Chondrocyte (in vitro differentiated cells): ENCODE measurements at regions not wholly inside any gene's neighbourhood (a gene's known extent, or its start where the extent isn't known, plus 50 kb on each side); places are given as distances from the start of the nearest gene placed in this dataset.

Source experiments
- DNase-seq: peaks from one replicate; pipeline ENCODE4 v3.0.0; 2021; ENCODE audit warnings: mixed read lengths, low spot score
- H3K27ac Mint-ChIP-seq: one replicate; pipeline ENCODE4 v1.8.0; 2021; ENCODE audit warnings: mild to moderate bottlenecking, moderate library complexity, mixed read lengths; ENCODE audit not compliant: unreplicated experiment
- H3K27me3 Mint-ChIP-seq: 2 replicates; pipeline ENCODE4 v1.8.0; 2021; ENCODE audit warnings: low read depth, mixed read lengths
- H3K36me3 Mint-ChIP-seq: 2 replicates; pipeline ENCODE4 v1.8.0; 2021; ENCODE audit warnings: low read depth, mixed read lengths
- H3K4me1 Mint-ChIP-seq: 2 replicates; pipeline ENCODE4 v1.8.0; 2021; ENCODE audit warnings: low read depth, mild to moderate bottlenecking, mixed read lengths
- H3K4me3 Mint-ChIP-seq: one replicate; pipeline ENCODE4 v1.8.0; 2021; ENCODE audit warnings: mild to moderate bottlenecking, moderate library complexity, mixed read lengths; ENCODE audit not compliant: unreplicated experiment
- H3K9me3 Mint-ChIP-seq: 2 replicates; pipeline ENCODE4 v1.8.0; 2021; ENCODE audit warnings: low read depth, mixed read lengths
- TF ChIP-seq, protein P1 (sequence below): fragments of 200-600 bp; sonication (generic); IDR thresholded peaks from 2 replicates; pipeline ENCODE4 v1.5.0; 2021; ENCODE audit warnings: antibody characterized with exemption, mild to moderate bottlenecking, moderate library complexity

GRCh38 chr2:149906886-149907285 lies 319.3 kb upstream of the MMADHC start:
- TF ChIP-seq, protein P1, sequence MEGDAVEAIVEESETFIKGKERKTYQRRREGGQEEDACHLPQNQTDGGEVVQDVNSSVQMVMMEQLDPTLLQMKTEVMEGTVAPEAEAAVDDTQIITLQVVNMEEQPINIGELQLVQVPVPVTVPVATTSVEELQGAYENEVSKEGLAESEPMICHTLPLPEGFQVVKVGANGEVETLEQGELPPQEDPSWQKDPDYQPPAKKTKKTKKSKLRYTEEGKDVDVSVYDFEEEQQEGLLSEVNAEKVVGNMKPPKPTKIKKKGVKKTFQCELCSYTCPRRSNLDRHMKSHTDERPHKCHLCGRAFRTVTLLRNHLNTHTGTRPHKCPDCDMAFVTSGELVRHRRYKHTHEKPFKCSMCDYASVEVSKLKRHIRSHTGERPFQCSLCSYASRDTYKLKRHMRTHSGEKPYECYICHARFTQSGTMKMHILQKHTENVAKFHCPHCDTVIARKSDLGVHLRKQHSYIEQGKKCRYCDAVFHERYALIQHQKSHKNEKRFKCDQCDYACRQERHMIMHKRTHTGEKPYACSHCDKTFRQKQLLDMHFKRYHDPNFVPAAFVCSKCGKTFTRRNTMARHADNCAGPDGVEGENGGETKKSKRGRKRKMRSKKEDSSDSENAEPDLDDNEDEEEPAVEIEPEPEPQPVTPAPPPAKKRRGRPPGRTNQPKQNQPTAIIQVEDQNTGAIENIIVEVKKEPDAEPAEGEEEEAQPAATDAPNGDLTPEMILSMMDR = no peak
- no peak for DNase-seq
- Mint-ChIP-seq H3K36me3 (no peaks in the 10 kb centered on the region), H3K4me1 (peaks cover 23% of the 10 kb centered on the region), H3K9me3 (no peaks in the 10 kb centered on the region), H3K27me3 (no peaks in the 10 kb centered on the region), H3K4me3 (no peak overlapping the region), H3K27ac (no peak overlapping the region)

- Mint-ChIP-seq H3K36me3 (no peaks in the 10 kb centered on the region), H3K27me3 (no peaks in the 10 kb centered on the region), H3K4me1 (peaks cover 22% of the 10 kb centered on the region)
Measured at GRCh38 chr2:149904352-149905175, 317.0 kb upstream of the MMADHC start.

DNA sequence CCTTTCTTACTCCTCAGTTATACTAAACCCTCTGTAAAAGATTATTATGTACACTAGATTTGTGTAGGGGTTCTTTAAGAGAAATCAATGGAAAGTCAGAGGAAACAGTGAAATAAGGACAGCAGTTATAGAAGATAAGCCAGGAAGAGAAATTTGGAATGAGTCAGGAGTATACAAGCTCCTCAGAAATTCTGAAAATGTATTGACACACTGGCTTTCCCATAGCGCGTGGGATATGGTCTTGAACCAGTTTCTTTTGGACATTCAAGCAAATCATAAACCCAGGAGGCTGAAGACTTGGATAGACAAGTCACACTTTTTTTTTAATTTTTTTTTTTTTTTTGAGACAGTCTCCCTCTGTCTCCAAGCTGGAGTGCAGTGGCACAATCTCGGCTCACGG lies 316.1 kb upstream of the MMADHC start:
- no peak for DNase-seq
- TF ChIP-seq, protein P1 = no peak
- no peaks in the 10 kb centered on the region for H3K9me3 Mint-ChIP-seq
- no peaks in the 10 kb centered on the region for H3K27me3 Mint-ChIP-seq
- no peaks in the 10 kb centered on the region for H3K36me3 Mint-ChIP-seq
- H3K4me1 Mint-ChIP-seq = peaks cover 13% of the 10 kb centered on the region
- no peak overlapping the region for H3K27ac Mint-ChIP-seq
- H3K4me3 Mint-ChIP-seq = no peak overlapping the region

More at GRCh38 chr2:149904352-149905175, 317.0 kb upstream of the MMADHC start:
- no peak overlapping the region for H3K4me3 Mint-ChIP-seq
- DNase-seq = no peak
- no peaks in the 10 kb centered on the region for H3K9me3 Mint-ChIP-seq
- TF ChIP-seq, protein P1 = no peak
- H3K27ac Mint-ChIP-seq = no peak overlapping the region

DNA sequence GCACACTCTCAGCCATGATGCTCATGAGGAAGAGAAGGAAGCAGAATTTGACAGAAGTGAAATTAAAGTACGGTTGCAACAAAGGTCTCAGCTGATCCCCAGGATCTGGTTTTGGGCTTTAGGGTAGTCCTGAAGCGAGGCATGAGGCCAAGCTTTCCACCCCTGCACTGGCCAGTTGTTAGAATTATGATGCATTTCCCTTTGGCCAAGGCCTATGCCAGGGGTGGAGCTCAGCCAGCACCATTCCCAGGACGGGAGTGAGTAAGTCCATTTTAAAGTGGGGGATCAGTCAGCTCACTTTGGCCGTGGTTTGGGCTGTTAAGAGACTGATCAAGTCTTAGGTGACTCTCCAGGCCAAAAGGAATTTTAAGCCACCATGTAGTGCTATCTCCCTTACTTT lies 314.5 kb upstream of the MMADHC start:
- H3K9me3 Mint-ChIP-seq = no peaks in the 10 kb centered on the region
- H3K27me3 Mint-ChIP-seq = no peaks in the 10 kb centered on the region
- H3K4me3 Mint-ChIP-seq = no peak overlapping the region
- H3K4me1 Mint-ChIP-seq = peaks cover 12% of the 10 kb centered on the region
- H3K36me3 Mint-ChIP-seq = no peaks in the 10 kb centered on the region
- TF ChIP-seq, protein P1 = no peak
- DNase-seq = no peak
- no peak overlapping the region for H3K27ac Mint-ChIP-seq

DNA sequence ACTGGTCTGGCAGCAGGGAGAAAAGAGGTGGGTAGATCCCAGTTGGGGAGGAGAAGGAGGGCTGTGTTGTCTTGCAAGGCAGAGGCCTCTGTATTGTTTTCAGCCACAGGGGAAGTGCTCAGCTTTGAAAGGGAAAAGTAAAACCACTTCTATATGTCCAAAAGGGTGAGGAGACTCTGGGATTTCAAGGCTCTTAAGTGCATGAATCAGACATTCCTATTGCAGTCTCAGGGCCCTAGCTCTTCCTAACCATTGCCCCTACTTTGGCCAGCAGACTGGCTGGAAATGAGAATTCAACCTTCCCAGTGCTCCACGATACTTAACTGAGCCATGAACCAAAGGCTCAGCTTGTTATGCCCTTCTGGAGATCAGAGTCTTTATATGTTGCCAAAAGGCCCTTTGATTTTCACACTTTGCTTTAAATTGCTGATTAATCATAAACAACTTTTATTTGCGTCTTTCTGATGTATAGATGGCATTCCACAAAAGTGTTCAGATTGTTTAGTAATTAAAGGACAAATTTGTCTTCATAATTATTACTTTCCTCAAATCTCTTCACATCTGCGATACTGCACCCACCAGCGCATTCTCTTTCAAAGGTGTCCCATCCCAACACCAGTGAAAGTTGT lies 313.8 kb upstream of the MMADHC start:
- Mint-ChIP-seq H3K4me1 (peaks cover 7% of the 10 kb centered on the region), H3K36me3 (no peaks in the 10 kb centered on the region), H3K4me3 (no peak overlapping the region), H3K27me3 (no peaks in the 10 kb centered on the region), H3K27ac (no peak overlapping the region), H3K9me3 (no peaks in the 10 kb centered on the region)
- TF ChIP-seq, protein P1 = no peak
- no peak for DNase-seq
